Smooth muscle cell of the brain vasculature (primary cell): ENCODE measurements at regions not wholly inside any gene's neighbourhood (a gene's known extent, or its start where the extent isn't known, plus 50 kb on each side); places are given as distances from the start of the nearest gene placed in this dataset.

Experiments
- DNase-seq: peaks from one replicate; pipeline ENCODE4 v3.0.0-alpha.2; 2012; ENCODE audit warnings: low read depth, low spot score

- DNase-seq = no peak
Measured at GRCh38 chr6:17047889-17048288, 54.0 kb upstream of the STMND1 start.

- no peak for DNase-seq
Measured at GRCh38 chr6:17045581-17046322, 56.1 kb upstream of the STMND1 start.

- DNase-seq = no peak
Measured at GRCh38 chr6:17043148-17043522, 58.7 kb upstream of the STMND1 start.

GRCh38 chr6:17042422-17043147 lies 59.3 kb upstream of the STMND1 start:
- no peak for DNase-seq

- DNase-seq = no peak
Measured at GRCh38 chr6:17039266-17039665, 62.6 kb upstream of the STMND1 start.

- DNase-seq = no peak
Measured at GRCh38 chr6:17038316-17038715, 63.5 kb upstream of the STMND1 start.

GRCh38 chr6:17036065-17036393 lies 65.8 kb upstream of the STMND1 start:
- no peak for DNase-seq

GRCh38 chr6:17035257-17036064 lies 66.4 kb upstream of the STMND1 start:
- DNase-seq = no peak

- no peak for DNase-seq
Measured at GRCh38 chr6:17033746-17034145, 68.1 kb upstream of the STMND1 start.

GRCh38 chr6:17032988-17033634 lies 68.7 kb upstream of the STMND1 start:
- DNase-seq = peak; percentile 75

- DNase-seq = no peak
Measured at GRCh38 chr6:17032590-17032987, 69.3 kb upstream of the STMND1 start.

GRCh38 chr6:17031961-17032360 lies 69.9 kb upstream of the STMND1 start:
- no peak for DNase-seq

- DNase-seq = no peak
Measured at GRCh38 chr6:17027441-17027840, 74.4 kb upstream of the STMND1 start.

- no peak for DNase-seq
Measured at GRCh38 chr6:17022604-17023003, 79.2 kb upstream of the STMND1 start.

- DNase-seq = no peak
Measured at GRCh38 chr6:17021539-17021889, 80.3 kb upstream of the STMND1 start.

- no peak for DNase-seq
Measured at GRCh38 chr6:17020889-17021538, 80.8 kb upstream of the STMND1 start.

GRCh38 chr6:17018425-17018824 lies 83.4 kb upstream of the STMND1 start:
- DNase-seq = no peak

- no peak for DNase-seq
Measured at GRCh38 chr6:17017416-17017815, 84.4 kb upstream of the STMND1 start.

GRCh38 chr6:17015551-17016381 lies 86.1 kb upstream of the STMND1 start:
- DNase-seq = no peak

GRCh38 chr6:17015144-17015543 lies 86.7 kb upstream of the STMND1 start:
- DNase-seq = no peak

GRCh38 chr6:17013701-17014100 lies 88.1 kb upstream of the STMND1 start:
- DNase-seq = no peak
